Type B pancreatic cell (in vitro differentiated cells): ENCODE measurements at regions not wholly inside any gene's neighbourhood (a gene's known extent, or its start where the extent isn't known, plus 50 kb on each side); places are given as distances from the start of the nearest gene placed in this dataset.
A peak's percentile ranks its signal among the peaks of the same experiment; 100 is the strongest.

Experiments used
- DNase-seq: peaks from one replicate; pipeline ENCODE4 v3.0.0; 2021; ENCODE audit warnings: mixed read lengths; ENCODE audit not compliant: unreplicated experiment; ENCODE audit errors: extremely low spot score
- H3K27ac Mint-ChIP-seq: 2 replicates; pipeline ENCODE4 v1.8.0; 2021; ENCODE audit warnings: mild to moderate bottlenecking, mixed read lengths
- H3K27me3 Mint-ChIP-seq: 2 replicates; pipeline ENCODE4 v1.8.0; 2021; ENCODE audit warnings: mixed read lengths
- H3K36me3 Mint-ChIP-seq: 2 replicates; pipeline ENCODE4 v1.8.0; 2021; ENCODE audit warnings: mixed read lengths
- H3K4me1 Mint-ChIP-seq: one replicate; pipeline ENCODE4 v1.8.0; 2021; ENCODE audit warnings: mixed read lengths; ENCODE audit not compliant: unreplicated experiment
- H3K4me3 Mint-ChIP-seq: 2 replicates; pipeline ENCODE4 v1.8.0; 2021; ENCODE audit warnings: mild to moderate bottlenecking, mixed read lengths
- H3K9me3 Mint-ChIP-seq: 2 replicates; pipeline ENCODE4 v1.8.0; 2021; ENCODE audit warnings: mixed read lengths
- TF ChIP-seq, protein P1 (sequence below): fragments of 200-600 bp; sonication (generic); conservative IDR thresholded peaks from 2 replicates; pipeline ENCODE4 v1.5.0; 2021; ENCODE audit warnings: antibody characterized with exemption, mild to moderate bottlenecking

DNA sequence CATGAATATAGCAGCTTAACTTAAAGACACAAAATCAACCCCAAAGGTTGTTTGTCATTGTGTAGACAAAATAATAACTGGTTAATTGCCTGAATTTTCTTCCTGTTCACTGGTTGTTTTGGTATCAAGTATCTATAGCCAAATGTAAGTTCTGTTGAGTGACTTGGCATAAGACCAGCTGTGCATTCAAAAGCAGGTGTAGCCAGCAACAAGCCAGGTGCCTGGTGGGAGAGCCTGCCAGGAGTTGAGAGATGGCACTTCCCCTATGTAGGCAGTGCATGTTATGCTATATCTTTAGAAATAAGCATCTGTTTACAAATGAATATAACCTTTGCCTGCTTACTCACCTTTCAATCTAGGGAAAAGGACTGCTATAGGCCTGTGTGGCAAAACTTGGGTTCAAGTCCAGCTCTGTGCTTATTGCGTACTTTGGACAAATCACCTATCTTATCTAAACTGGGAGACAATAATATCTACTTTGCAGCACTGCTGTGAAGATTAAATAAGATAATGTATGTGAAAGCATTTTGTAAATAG, 84.9 kb upstream of the TBL1XR1 start:
- H3K36me3 Mint-ChIP-seq, result no peaks in the 10 kb centered on the region
- DNase-seq, result no peak
- H3K27me3 Mint-ChIP-seq, result no peaks in the 10 kb centered on the region
- TF ChIP-seq, protein P1, sequence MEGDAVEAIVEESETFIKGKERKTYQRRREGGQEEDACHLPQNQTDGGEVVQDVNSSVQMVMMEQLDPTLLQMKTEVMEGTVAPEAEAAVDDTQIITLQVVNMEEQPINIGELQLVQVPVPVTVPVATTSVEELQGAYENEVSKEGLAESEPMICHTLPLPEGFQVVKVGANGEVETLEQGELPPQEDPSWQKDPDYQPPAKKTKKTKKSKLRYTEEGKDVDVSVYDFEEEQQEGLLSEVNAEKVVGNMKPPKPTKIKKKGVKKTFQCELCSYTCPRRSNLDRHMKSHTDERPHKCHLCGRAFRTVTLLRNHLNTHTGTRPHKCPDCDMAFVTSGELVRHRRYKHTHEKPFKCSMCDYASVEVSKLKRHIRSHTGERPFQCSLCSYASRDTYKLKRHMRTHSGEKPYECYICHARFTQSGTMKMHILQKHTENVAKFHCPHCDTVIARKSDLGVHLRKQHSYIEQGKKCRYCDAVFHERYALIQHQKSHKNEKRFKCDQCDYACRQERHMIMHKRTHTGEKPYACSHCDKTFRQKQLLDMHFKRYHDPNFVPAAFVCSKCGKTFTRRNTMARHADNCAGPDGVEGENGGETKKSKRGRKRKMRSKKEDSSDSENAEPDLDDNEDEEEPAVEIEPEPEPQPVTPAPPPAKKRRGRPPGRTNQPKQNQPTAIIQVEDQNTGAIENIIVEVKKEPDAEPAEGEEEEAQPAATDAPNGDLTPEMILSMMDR, result no peak
- H3K9me3 Mint-ChIP-seq, result no peaks in the 10 kb centered on the region
- peaks cover 32% of the 10 kb centered on the region for H3K4me1 Mint-ChIP-seq
- no peak overlapping the region for H3K4me3 Mint-ChIP-seq
- no peak overlapping the region for H3K27ac Mint-ChIP-seq

DNA sequence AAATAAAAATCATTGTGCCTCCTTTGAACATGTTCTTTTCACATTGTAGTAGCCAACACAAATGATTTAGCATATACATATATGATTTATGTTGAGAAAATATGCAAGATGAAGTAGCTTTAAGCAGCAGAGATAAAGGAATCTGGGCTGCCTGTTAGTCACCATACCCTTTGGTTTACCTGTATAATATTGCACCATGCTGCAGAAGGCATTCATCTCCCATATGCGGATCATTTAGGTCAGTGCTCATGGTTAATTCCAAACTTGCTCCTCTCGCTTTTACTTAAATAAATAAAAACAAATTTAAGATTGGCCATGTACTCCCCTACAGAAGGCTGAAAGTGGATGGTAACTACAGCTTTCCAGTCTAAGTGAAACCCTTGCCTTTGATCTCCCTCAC, 86.7 kb upstream of the TBL1XR1 start:
- no peaks in the 10 kb centered on the region for H3K27me3 Mint-ChIP-seq

DNA sequence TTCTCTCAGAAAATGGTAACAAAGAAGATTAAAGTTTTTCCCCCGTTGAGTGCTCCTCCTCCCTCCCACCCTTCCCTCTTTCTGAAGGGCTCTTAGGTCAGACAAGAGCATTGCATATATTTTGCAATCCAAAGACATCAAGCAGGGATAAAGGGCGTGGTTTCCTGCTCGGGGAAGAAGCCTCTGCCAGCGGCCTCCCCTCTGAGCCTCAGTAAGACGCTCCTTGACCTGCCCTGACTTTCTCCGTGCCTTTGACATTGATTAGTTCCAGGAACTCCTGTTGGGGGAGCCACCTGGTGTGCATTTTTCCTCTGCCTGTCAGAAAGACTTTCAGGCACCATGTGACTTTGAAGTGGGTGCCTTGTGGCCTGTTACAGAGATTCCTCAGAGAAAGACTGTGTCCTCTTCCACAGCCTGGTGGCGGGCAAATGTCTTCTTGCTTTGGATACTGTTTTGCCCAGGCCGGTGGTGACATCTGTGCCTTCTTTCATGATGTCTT, 87.2 kb upstream of the TBL1XR1 start:
- peak; percentile 56 for DNase-seq
- Mint-ChIP-seq H3K36me3 (no peaks in the 10 kb centered on the region), H3K27me3 (no peaks in the 10 kb centered on the region), H3K27ac (peak overlapping the region; percentile 82), H3K4me1 (peaks cover 27% of the 10 kb centered on the region), H3K4me3 (no peak overlapping the region), H3K9me3 (no peaks in the 10 kb centered on the region)
- TF ChIP-seq, protein P1, result no peak

More for the DNA sequence above, 86.7 kb upstream of the TBL1XR1 start:
- H3K4me3 Mint-ChIP-seq, result no peak overlapping the region
- H3K27ac Mint-ChIP-seq, result no peak overlapping the region
- H3K9me3 Mint-ChIP-seq, result no peaks in the 10 kb centered on the region
- H3K4me1 Mint-ChIP-seq, result peaks cover 32% of the 10 kb centered on the region
- no peak for DNase-seq
- H3K36me3 Mint-ChIP-seq, result no peaks in the 10 kb centered on the region
- TF ChIP-seq, protein P1, result no peak

DNA sequence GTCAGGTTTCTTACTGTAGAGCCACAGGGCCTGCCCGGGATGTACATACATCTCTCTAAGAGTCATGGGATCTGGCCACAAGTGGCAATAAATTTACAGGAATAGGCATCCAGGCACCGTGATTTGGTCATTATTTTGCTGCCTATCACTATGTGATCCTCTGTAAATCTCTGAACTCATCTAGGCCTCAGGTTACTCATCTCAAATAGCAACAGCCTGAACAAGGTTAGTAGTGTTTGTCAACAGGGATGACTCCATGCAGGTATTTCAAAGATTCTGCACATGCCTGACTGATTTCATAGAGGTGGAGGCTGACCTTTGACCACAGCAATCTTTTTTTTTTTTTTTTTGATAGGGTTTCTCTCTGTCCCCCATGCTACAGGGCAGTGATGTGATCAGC, 88.8 kb upstream of the TBL1XR1 start:
- no peaks in the 10 kb centered on the region for H3K9me3 Mint-ChIP-seq

DNA sequence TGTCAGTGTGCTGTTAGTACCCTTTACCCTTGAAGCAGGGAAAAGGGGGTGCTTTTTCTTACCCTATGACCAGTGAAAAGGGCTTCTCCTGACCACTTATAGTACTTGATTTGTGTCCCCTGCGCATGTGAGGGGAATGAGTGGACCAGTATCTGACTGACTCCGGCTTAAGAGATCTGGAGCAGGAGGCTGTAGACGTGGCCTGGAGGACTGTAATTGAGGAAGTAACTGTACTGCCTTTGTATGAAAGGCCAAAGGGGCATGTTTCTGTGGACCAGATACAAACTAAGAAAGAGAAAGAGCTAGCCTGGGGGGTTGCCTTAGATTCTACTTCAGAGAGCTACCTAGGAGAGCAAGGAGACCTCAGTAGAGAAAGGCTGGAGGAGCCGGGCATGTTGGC, 89.9 kb upstream of the TBL1XR1 start:
- no peaks in the 10 kb centered on the region for H3K36me3 Mint-ChIP-seq
- H3K4me3 Mint-ChIP-seq, result no peak overlapping the region
- H3K27me3 Mint-ChIP-seq, result no peaks in the 10 kb centered on the region
- no peaks in the 10 kb centered on the region for H3K9me3 Mint-ChIP-seq
- TF ChIP-seq, protein P1, result no peak
- peak overlapping the region; percentile 52 for H3K27ac Mint-ChIP-seq
- H3K4me1 Mint-ChIP-seq, result peaks cover 17% of the 10 kb centered on the region
- no peak for DNase-seq

More for the DNA sequence above, 88.8 kb upstream of the TBL1XR1 start:
- DNase-seq, result no peak
- peaks cover 27% of the 10 kb centered on the region for H3K4me1 Mint-ChIP-seq
- peak overlapping the region; percentile 71 for H3K27ac Mint-ChIP-seq
- no peaks in the 10 kb centered on the region for H3K36me3 Mint-ChIP-seq
- no peak overlapping the region for H3K4me3 Mint-ChIP-seq
- H3K27me3 Mint-ChIP-seq, result no peaks in the 10 kb centered on the region
- TF ChIP-seq, protein P1, result no peak
